ENCODE measurements at regions not wholly inside any gene's neighbourhood (a gene's known extent, or its start where the extent isn't known, plus 50 kb on each side); places are given as distances from the start of the nearest gene placed in this dataset.
"Not testable (repeated sequence)": the region's sequence is repeated elsewhere in the genome, so short reads cannot be mapped to it uniquely, and the experiment has no call there.

DNA sequence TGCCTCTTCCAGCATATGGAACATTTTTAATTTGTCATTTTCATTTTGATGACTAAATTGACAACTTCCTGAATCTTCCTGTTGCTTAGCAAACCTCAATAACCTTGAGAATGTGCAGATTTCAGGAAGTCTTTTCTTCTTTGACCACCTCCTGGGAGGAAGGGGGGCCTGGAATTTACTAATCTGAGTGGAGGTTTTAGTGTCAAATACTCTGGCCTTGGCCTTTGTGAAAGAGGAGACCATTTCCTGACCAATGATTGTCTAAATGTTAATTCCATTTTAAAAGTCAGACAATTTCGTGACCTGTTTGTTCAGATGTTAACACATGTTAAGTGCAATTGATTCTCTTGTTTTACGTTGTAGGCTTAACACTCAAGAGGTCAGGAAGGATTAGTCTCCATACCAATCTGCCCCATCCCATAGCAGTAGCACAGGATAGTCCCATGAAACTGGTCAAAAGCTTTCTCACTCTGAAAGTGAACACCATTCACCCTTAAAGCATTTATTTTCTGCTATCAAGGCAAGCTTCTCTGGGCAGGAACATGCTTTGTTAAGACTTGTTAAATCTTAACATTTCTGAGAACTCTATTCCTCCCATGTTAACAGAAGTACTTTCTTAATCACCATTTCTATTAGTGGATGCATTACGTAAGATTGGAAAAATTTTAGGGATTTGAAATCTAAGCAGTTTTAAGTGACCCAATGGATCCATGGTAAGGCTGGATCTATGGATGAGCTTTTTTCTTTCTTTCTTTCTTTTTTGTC lies 219.6 kb downstream of the RND3 start:
- DNase-seq (ENCODE audit: low read depth): no peak

DNA sequence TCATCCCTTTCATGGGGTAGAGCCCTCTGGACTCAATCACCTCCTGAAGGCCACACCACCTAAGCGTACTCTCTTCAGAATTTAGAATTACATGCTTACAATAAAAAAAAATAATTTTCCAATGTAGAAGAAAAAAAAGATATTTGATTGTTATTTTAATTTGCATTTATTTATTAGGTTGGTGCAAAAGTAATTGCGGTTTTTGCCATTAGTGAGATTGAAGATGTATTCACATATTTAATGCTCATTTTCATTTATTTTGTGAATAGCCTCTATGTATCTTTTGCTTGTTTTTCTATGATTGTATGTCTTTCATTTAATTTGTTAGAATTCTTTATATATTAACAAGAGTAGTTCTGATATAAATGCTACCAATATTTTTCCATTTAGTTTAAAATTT lies 220.5 kb downstream of the RND3 start:
- DNase-seq (ENCODE audit: low read depth): no peak

DNA sequence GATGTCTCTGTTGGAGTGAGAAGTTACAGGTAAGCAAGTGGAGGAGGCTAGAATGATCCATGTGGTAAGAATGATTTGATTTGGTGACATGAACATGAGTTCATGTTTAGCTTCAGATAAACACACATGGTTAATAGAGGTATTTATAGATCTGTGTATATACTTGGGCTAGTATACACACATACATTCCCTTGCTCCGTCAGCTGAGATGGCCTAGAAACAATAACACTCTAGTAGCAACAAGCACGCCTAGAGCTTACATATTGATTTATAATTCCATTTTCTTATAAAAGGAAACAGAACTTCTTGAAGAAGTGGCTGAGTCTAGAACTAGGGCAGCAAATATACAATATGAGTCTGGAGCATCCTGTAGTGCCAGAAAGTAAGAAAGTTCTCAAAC lies 223.0 kb downstream of the RND3 start:
- no peak for DNase-seq (ENCODE audit: low read depth)

DNA sequence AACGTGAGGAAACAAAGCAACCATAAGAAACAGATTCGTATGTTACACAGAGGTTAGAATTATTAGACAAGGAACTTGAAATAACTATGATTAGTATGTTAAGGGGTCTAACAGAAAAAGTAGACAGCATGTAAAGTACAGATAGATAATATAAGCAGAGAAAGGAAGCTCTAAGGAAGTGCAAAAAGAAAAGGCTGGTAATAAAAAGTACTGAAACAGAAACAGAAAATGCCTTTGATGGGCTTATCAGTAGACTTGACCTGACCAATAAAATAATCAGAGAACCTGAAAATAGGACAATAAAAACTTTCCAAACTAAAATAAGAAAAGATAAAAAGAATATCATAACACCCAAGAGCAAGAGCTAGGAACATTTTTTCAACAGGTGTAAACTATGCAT lies 225.8 kb downstream of the RND3 start:
- DNase-seq (ENCODE audit: low read depth): no peak

DNA sequence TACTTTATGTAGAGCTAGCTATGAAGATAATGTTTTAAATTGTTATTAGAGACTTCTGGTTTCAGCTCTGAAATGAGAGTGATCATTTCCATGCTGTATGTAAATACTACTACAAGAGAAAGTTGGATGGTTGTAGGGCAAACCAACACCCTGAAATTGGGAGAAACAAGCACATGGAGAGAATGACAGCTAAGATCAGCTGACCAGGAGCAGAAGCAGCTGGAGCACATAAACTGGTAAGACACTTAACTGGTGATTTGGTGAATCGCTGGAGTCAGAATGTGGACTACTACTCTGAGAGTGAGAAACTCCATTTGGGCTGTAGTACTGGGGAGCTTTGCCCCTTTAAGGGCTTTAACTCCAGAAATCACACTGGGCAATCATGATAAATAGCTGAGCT lies 226.8 kb downstream of the RND3 start:
- DNase-seq (ENCODE audit: low read depth): no peak

DNA sequence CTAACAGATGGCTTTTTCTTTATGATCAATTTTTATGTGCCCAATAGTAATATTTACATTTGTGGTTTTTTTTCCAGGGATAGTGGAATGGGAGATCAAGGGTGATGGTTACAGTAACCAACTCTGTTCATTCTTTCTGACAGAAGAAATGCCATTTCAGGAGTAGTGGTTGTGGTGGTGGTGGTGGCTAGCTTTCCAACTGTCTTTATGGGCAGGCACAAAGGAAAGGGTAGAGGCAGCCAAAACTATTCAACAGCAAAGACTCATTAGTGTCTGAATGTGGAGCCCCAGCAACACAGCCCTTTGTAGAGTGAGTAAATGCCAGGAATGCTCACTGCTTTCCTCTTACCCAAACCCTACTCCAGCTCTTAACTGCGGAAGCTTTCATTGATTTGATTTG lies 227.7 kb downstream of the RND3 start:
- DNase-seq (ENCODE audit: low read depth): no peak

DNA sequence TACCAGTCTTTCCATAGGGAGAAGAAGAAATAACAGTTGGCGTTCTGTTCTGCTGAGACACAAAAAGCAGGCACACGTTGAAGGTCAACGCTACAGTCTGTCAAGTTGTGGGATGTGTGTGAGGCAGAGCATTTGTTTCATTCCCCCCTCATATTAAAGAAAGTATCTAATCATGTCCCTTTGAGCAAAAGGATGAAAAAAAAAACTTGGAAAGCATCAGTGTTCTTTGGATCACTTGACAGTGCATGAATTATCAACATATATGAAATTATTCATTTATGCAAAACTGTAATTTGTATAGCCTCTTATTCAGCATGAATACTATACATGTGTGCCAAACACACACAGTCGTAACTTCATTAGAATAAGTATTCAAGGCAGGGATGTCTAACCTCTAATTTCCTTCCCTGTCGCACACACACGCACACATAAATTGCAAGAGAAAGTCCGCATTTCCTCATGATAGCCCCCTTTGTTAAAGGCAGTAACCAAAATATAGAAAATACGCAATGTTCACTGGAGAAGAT lies 228.6 kb downstream of the RND3 start:
- DNase-seq (ENCODE audit: low read depth): no peak

DNA sequence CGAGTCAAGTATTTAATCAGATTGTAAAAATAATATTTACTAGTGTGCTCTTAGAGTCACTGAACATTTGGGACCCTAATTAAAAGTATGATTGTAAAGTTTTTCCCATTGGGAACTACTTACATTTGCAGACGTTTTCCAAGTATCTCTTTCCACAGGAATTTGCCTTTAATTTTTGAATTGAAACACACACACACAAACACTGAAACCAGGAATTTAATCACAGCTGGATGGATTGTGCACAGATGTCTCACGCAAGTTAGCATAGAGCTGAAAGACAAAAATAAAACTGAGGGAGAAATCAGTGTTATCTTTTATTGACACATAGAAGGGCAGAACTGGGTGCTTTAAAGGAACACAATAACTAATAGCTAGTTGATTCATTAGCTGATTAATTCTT lies 230.7 kb downstream of the RND3 start:
- DNase-seq (ENCODE audit: low read depth): no peak

DNA sequence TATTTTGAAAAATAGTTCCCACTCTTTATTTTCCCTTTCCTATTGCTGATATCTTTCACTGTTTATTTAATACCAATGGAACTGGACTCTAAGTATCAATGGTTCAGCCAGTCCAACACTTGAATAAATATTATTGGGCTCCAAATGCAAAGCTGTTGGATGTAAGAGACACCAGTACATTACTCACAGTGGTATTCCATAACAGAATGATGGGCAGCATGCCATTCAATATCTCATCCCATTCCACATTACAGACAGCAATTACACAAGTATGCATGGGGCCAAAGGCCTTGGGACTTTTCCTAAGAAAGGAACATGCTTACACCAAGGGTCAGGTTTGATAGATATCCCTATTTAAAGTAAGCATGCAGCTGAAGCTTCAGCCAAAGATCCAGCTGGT lies 231.9 kb downstream of the RND3 start:
- peak; percentile 30 for DNase-seq (ENCODE audit: low read depth)

DNA sequence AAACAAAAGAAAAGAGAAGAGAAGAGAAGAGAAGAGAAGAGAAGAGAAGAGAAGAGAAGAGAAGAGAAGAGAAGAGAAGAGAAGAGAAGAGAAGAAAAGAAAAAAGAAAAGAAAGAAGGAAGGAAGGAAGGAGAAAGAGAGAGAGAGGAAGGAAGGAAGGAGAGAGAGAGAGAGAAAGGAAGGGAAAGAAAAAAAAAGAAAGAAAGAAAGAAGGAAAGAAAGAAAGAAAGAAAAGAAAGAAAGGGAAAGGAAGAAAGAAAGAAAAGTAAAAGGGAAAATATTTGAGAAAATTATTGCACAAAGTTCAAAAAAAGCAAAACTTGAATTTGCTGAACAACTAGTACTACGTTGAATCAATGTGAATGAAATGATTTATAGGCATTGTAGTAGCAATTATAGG lies 237.7 kb downstream of the RND3 start:
- not testable (repeated sequence) for DNase-seq (ENCODE audit: low read depth)

DNA sequence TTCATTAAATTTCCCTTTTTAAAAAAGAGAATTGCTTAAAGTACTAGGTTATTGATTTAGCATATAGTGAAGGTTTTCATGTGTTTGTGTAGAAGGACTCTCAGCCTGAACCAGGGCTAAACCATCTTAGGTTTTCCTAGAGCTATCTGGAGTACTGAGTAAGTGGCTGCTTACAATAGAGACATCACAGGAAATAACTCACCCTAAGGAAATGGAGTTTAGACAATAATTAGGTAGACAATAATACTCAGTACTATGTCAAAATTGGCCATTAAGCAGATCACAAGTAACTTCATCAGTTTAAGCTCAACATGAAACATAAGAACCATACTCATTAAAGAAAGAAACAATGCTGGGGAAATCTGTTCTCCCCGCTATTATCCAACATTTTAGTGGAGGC lies 240.0 kb downstream of the RND3 start:
- DNase-seq (ENCODE audit: low read depth): no peak

DNA sequence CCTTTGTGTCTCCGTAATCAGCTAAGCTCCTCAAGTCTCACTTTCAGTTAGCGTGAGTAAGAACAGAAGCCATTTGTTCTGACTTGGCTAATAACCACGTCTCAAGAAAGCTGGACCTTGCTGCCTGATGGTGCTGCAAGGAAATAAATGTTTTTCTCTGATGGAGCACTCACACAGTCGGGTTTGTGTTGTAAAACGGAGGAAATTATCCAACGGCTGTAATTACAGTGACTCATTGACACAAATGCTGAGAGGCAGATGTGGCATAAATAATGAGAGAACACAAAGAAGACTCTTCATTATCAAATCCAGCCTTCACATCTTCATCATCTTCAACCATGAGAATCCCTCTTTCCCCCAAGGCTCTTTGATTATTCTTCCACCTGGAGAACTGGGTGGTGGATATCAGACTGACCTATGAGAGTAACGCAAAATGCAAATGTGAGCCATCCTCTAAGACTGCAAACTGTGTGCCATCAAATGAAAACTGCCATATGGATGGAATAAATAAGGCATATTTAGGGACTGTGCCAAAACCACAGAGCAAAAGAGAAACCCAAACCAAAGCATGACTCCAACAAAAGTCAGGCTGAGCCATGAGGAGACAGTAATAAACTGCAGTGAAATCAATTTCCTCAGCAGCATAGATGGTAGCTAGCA lies 252.6 kb downstream of the RND3 start:
- peak; percentile 58 for DNase-seq (ENCODE audit: low read depth)

DNA sequence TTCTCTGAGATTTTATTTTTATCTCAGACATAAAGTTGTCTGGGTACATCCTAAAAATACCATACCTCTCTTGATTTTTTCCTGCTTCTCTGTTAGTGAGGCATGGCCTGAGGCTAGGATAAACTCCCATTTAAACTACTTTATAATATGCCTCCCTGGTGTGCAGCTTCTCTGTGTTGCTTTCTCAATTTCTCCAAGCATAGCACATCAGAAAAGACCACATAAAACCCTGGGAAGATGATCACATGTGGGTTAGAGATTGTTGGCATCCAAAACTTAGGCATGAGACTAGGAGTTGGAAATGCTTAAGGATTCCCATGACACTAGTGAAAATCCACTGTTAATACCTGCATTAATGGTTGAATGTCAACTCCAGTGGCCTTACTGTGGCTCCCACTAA lies 254.6 kb downstream of the RND3 start:
- no peak for DNase-seq (ENCODE audit: low read depth)

DNA sequence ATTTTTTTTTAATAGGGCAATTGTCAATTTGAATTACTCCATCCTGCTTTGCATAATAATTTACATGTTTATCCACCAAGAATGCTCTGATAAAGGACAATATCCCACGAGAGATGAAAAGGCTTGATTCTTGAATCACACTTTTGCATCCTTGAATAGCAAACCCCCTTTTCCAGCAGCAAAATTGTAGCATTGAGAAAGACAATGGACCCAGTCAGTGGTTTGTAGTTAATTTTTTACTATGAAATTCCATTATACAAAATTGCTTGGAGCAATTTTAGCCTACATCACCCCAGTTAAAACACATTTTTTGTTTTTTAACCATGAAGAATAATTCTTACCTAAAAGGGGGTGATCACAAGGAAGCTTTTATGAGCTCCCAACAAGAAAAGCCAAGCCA lies 255.1 kb downstream of the RND3 start:
- no peak for DNase-seq (ENCODE audit: low read depth)

DNA sequence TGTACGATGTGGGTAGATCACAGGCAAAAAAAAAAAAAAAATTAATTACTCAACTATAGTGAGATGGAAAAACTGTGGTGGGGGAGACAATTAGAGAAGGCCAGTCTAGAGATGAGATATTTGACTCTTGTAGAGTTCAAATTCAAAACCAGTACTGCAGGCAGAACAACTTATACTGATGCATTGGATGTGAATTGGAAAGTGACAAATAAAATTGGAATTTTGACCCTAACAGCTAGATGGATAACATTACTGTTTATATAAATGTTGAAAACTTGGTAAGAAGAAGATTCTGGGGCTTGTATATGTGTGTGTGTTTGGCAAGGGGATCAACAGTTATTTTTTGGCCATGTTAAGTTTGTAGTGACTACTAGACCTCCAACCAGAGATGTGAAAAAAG lies 256.9 kb downstream of the RND3 start:
- no peak for DNase-seq (ENCODE audit: low read depth)

DNA sequence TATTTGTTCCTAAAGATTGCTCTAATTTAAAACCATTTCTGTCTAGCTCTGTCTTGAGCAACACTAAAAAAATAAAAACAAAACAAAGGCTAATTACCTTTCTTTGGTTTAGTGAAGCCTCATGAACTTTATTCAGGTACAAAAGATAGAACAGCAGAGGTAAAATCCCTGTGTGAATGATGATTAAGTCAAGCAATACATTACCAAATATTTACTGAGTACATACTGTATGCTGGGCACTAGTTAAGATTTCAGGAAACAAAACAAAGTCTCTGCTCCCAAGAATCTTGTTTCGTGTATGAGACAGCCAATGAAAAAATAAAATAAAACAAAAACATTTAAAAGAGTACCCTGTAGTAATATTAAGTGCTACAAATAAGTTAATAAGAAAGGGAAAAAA lies 257.5 kb downstream of the RND3 start:
- no peak for DNase-seq (ENCODE audit: low read depth)

DNA sequence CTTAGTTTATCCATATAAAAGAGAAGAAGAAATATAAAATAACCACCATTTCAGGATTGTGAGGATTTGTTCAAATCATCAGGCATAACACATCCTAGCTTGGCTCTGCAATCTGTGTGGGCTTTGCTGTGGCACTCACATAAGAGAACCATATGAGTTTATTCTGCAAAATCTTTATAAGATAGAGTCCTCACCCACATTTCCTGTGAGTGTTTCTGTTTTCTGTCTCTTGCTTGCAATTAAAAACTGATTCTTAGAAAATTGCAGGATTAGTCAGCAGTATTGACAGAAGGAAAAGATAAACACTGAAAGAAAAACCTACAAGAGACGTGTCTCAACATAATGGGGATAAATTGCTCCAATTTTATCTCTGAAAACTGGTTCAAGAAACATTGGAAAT lies 258.5 kb downstream of the RND3 start:
- DNase-seq (ENCODE audit: low read depth): no peak

DNA sequence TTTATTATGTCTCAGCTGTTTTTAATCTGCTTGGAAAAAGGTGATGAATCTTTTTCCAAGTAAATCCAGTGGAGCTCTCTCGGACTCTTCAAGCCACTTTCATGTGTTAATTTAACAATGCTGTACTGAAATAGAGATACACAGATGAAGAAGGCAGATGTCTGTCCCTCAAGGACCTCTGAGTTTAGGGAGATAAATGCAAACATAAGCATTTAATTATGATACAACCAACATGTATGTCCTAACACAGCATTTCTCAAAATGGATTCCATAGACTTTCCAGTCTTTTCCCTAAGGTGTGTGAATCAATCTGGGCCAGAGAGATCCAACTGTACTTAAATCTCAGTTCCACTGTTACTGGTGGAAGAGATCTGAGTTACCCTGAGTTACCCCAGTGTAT lies 262.4 kb downstream of the RND3 start:
- no peak for DNase-seq (ENCODE audit: low read depth)

DNA sequence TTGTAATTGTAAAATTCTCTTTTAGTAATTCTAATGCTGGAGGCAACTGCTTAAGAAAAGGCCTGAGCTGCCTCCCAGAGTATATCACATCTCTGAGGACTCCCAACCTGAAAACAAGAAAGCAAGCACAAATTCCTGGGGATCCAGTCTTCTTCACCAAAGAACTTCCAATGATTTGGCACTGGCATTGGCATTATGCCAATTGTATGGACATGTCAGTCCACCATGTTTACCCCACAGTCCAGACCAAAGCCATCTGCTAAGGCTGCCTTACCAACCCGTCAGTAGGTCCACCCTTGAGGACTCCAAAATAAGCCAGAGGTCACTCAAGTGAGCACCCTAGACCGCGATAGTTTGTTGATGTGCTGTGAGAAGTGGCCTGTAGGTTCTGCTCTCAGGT lies 263.1 kb downstream of the RND3 start:
- no peak for DNase-seq (ENCODE audit: low read depth)

DNA sequence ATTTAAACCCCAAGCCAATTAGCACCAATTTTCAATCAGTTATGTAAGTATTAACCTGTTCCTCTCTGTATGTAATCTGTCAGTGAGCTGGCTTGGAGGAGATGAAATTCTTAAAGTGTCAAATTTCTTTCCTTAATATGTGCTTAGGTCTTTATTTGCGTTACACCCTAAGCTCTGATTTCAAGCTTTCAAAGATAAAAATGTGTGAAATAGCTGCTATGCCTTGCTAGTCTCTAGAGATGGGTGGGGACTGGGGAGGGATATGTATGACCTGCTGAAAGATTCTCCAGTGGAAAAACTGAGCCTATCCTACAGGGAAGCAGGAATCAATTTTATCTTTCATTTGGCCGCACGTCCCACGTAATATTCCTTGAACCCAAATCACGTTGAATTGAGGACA lies 264.5 kb downstream of the RND3 start:
- no peak for DNase-seq (ENCODE audit: low read depth)

DNA sequence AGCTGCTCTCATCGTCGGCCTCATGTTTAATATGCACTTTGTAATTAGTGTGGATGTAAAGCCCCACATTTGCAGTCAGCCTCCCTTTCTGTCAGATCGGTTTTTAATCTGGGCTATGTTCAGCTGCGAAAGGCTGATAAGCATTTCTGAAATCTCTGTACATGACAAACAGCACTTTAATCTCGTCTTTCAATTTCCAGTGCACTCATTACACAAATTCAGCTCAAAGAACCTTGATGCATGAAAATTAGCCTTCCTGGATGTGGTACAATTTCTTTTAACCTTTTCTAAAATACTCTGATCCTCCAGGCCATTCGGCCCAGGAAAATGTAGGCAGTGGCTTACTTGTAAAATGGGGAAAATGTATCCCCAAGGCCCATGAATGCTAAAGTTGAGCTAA lies 265.1 kb downstream of the RND3 start:
- DNase-seq (ENCODE audit: low read depth): no peak

DNA sequence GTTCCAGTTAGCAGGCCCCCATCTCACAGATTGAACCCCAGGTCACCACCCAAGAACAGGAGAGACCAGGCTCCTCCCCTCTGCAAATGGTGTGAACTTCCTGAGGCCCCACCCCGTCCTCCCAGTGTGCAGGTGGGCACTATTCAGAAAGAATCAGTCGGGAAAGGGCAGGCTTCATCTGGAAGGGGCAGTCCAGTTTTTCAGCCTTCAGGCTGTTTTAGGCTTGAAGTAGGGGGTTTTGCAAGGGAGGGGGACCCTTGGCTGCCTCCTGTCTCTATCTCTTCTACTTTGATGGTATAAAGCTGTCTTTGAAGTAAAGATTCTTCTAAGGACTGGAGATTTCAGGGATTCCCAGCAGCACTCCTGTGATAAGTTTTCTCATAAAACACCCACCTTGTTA lies 267.6 kb downstream of the RND3 start:
- DNase-seq (ENCODE audit: low read depth): no peak

DNA sequence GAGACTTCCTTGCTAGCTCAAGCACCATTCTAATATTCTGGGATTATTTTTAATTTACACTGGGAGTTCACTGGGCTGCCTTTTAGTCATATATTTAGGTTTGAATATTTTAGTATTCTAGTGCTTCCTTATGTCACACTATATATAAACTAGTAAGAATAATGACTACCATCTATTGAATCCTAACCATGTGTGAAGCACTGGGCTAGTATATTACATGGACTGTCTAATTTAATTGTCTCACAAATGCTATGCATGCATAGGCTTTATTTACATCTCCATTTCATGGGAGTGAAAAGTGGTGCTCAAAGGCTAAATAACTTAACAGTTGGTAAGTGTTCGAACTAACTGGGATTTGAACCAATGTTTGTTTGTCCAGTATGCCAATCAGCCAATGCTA lies 272.4 kb downstream of the RND3 start:
- DNase-seq (ENCODE audit: low read depth): no peak

Measured in HT1080 (cell line).